ENCODE measurements at regions not wholly inside any gene's neighbourhood (a gene's known extent, or its start where the extent isn't known, plus 50 kb on each side); places are given as distances from the start of the nearest gene placed in this dataset.

DNA sequence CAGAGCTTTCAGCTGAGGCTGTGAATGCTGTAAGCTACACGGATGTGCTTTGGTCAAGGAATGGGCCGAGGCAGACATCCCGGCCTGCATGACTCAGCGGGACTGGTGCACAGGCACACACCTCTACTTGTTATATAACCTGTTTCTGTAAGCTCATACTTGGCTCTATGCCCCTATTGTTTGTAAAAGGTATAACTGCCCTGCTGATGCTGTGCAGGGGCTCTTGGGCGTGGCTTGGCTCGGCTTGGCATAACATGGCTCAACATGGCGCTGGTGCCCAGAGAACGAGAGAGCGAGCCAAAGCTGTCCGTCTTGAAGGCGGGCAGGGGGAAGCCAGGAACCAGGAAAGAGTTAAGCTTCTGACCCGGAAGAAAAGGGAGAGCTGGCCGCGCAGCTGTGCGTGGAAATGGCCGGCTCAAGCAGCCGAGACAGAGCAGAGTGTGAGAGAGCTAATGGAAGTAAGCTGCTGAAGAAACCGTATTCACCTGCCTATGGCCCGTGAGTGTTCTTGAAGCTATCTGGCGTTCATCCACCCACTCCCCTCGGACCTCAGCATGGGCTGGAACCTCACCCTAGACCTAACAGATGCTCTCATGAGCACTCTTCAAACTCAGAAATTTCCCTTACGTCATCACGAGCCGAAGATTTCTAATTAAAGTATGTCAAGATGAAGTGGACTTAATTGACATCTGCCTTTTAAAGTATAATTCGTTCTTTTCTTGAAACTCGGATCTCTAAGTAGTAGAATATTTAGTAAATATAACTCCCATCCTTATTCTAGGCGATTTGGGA, 286.3 kb upstream of the AGA start:
- TF ChIP-seq, protein P1, sequence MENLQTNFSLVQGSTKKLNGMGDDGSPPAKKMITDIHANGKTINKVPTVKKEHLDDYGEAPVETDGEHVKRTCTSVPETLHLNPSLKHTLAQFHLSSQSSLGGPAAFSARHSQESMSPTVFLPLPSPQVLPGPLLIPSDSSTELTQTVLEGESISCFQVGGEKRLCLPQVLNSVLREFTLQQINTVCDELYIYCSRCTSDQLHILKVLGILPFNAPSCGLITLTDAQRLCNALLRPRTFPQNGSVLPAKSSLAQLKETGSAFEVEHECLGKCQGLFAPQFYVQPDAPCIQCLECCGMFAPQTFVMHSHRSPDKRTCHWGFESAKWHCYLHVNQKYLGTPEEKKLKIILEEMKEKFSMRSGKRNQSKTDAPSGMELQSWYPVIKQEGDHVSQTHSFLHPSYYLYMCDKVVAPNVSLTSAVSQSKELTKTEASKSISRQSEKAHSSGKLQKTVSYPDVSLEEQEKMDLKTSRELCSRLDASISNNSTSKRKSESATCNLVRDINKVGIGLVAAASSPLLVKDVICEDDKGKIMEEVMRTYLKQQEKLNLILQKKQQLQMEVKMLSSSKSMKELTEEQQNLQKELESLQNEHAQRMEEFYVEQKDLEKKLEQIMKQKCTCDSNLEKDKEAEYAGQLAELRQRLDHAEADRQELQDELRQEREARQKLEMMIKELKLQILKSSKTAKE (IDR thresholded peaks at IDR 0.05; ENCODE audit: low read depth, poor library complexity, severe bottlenecking) = no peak
- TF ChIP-seq RAD51 (IDR thresholded peaks at IDR 0.05) (no peak), SIN3A (IDR thresholded peaks at IDR 0.05; ENCODE audit: low read depth, low read length) (no peak), RCOR1 (conservative IDR thresholded peaks at IDR 0.05; ENCODE audit: low read depth, low read length) (no peak), EZH2 (IDR thresholded peaks at IDR 0.05; ENCODE audit: borderline replicate concordance, control insufficient read depth, low read depth, low read length) (no peak), BHLHE40 (IDR thresholded peaks at IDR 0.05; ENCODE audit: borderline replicate concordance in 1 of 2, low read depth in 2 of 2, low read length in 1 of 2) (no peak), BCL11A (IDR thresholded peaks at IDR 0.05; ENCODE audit: low read depth, low read length) (no peak)

Measured in GM12878 (cell line).